Activated CD8-positive, alpha-beta memory T cell treated with anti-CD3 and anti-CD28 coated beads for 4 hours (primary cell): ENCODE measurements at regions not wholly inside any gene's neighbourhood (a gene's known extent, or its start where the extent isn't known, plus 50 kb on each side); places are given as distances from the start of the nearest gene placed in this dataset.

ENCODE experiments used
- DNase-seq, 2 donors: peaks; one replicate each; pipeline ENCODE4 v3.0.0-alpha.2; 2020; ENCODE audit warnings: low read depth in 2 of 2

DNA sequence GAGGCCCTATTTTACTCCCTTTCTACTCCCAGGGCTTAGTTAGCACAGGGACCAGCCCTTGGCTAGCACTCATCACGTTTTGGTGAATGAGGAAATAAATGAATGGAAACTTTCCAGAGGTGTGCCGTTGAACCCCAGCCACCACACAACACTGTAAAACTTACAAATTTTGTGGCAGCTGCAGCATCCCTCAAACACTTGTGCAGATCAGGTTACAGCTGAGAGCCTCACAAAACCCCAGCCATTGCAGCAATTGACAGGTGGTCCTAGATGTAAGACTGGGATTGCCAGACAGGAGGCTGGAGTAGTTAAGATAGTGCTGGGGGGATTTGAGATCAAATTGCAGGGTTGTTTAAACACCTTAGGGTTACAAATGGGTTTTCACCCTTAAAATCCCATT is 482.2 kb upstream of the KIF2A start:
- DNase-seq: no peak

DNA sequence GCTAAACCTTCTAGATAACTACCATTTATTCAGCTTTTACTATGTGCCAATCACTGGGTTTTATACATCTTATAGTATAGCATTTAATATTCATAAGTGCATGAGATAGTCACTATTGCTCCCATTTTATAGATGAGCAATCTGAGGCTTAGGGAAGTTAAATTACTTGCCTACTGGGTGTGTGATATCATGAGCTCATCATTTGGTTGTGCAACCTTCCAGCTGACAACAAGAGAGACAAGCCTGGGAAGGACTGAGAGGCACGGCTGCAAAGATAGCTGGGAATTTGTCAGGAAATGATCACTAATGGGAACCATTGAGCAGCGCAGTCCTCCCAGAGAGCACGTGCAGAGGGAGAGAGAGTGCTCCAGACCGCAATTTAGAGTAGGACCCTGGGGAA is 481.6 kb upstream of the KIF2A start:
- DNase-seq: no peak

DNA sequence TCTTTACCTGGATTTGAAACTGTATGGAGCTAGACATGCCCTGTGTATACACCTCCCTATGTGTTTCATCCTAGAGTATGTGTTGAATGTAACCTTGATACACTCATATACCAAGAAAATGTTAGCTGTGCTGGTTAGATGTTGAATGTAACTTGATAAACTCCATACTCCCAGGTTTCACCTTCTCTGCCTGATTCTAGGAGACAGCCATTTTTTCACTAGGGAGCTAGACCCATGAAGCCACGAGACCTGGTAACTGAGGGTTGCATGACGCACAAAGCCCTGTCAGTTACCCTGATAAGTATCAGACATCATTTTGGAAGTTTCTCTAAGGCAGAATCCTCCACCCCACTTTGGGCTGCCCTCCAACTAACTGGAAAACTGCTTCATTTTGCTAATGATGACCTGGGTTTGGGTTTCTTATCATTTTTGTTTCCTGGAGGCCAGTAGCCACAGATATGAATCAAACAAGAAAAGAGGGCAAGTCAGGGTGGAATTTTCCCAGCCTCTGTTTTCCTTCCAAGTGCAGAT is 478.5 kb upstream of the KIF2A start:
- DNase-seq: no peak

DNA sequence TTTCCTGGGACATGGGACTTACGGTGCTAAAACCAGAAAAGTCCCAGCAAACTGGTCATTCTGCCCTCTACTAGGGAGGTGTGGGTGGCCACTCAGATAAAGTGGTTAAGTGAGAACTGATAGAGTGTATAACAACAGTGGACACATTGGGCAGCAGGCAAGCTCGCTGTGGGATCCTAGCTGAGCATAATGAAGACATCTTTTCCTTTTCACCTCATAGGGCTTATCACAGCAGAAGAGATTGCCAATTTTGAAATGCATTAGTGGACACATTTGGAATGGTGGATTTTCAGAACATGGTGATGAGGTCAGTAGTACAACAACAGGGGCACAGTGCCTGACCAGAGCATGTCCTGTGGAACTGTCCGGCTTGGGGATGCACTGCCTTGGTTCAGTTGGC is 477.1 kb upstream of the KIF2A start:
- DNase-seq: no peak

DNA sequence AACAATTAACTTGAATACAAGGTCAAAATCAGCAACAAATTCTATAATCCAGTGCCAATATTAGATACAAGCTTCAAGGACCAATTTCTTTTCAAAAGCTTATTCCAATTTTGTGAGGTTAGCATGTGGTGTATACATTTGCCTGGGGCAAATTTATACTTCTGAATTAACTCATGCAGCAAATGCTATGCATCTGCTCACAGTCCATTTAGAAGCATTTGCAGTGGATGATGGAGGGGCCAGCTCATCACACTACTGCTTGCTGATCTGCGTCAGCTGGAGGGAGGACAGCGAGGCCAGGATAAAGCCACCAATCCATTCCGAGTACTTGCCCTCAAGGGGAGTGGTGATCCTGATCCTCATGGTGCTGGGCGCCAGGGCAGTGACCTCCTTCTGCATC is 474.3 kb upstream of the KIF2A start:
- DNase-seq: no peak

DNA sequence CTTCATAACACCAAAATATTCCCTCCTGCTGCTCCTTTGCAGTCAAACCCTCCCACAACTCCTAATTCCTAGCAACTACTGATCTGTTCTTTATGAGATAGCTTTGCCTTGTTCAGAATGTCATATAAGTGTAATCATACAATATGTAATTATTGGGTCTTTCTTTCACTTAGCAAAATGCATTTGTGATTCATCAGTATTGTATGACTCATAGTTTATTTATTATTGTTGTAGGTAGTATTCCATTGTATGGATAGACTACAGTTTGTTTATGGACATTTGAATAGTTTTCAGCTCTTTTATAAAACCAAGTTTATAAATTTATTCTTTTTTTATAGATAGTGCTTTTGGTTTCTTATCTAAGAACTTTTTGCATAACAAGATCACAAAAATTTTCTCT is 468.2 kb upstream of the KIF2A start:
- no peak for DNase-seq

DNA sequence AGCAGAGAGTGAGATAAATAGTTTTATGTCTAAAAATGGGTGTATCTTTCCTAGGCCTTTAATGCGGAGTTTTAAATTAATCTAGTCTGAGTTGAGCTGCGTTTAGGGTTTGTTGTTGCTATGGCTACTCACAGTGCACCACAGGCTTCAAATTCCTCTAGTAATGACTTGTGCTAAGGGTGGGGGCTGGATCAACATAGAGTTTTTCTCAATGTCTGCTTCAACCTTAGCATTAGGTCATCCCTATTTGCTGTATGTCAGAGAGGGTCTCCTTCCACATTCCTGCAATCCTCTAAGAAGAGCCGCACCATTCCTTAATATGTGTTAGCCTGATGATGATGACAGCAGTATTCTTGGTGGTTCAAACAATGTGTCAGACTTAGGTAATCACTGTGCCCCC is 465.6 kb upstream of the KIF2A start:
- DNase-seq: no peak

DNA sequence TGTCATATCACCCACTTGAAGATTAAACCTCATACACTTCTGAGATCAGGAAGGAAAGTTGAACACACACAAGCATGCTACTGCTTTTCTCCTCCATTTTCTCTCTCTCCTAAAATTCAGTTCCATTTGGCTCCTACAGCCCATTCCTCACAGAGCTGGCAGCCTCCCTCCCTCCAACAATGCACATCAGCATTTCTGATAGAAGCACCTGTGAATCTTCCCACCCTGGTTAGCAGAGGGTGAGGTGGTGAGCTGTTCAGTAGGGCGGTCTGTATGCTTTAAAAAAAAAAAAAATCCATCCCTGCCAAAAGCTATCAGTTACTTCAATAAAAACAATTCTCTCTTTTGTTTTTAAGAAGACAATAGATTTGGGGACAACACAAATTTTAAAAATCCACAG is 463.2 kb upstream of the KIF2A start:
- DNase-seq: no peak

DNA sequence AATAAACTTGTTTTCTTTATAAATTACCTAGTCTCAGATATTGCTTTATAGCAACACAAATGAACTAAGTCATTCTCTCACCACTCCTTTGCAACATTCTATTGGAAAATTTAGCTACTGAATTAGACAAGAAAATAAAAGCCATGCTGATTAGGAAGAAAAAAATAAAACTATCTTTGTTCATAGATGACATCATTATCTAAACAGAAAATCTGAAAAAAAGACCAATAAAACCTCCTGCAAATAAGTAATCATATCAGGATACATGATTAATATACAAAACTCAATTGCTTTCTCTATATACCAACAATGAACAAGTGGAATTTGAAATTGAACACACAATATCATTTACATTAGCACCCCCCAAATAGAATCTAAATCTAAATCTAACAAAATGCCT is 455.3 kb upstream of the KIF2A start:
- DNase-seq: no peak

DNA sequence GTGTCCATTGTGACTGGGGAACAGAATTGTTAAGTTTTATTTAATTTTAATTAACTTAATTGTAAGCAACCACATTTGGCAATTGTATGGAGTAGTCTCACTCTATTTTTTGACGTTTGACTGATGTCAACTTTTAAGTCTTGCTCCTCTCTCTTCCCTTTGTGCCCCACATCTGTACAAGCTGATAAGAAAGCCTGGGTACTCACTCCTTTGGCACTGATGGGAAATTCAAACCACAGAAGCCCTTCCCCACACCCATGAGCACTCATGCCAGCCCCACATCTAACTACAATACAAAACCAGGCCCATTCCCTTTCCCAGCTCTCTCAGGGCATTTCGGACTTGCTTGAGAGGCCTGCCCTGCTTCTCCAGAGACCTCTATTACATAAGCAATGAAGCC is 451.5 kb upstream of the KIF2A start:
- no peak for DNase-seq

DNA sequence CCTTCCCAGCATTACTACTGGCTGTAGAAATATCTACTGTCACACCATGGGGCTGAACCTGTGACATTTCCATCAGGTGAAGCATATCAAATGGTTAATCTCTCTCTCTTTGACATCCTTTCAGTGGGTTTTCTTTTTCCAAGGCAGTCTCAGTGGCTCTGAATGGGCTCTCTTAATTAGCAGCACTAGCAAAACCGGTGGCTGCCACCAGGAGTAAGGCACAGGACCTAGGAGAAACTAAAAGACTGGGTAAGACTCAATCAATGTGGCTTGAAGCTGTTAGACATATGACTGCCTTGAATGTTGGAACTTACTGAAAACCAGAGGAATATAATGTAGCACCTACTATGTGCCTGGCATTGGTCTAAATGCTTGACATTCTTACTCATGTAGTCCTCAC is 445.0 kb upstream of the KIF2A start:
- DNase-seq: no peak

DNA sequence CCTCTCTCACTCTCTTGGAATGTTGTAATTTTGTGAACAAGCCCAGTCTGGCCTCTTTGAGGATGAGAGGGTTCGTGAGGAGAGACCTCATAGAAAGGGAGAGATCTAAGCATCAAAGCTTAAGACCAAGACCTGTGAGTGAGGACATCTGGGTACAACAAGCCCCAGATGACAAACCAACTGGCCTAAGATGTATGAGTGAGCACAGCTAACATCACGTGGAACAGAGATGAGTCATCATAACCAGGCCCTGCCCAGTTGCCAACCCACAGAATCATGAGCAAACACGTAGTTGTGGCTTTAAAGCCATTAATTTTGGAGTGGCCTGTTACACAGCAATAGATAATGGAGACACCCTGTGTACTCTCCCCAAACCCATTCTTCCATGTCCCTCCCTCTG is 439.1 kb upstream of the KIF2A start:
- DNase-seq: no peak

DNA sequence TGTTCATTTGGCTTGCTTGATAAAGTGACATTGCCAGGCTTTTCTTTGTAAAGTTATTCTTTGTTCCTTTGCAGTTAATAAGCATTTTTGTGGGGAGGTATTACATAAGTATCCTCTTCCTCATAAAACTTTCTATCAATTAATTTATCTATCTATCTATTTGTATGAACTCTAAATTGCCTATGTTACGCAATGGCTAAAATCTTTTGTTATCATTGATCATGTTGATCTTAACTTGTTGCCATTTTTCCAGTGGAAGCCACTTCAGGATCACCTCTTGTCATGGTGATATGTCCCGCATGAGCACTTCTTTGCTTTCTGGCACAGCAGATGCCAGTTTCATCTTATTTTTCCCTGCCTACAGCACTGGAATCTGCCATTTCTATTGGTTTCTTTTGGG is 436.7 kb upstream of the KIF2A start:
- DNase-seq: no peak

DNA sequence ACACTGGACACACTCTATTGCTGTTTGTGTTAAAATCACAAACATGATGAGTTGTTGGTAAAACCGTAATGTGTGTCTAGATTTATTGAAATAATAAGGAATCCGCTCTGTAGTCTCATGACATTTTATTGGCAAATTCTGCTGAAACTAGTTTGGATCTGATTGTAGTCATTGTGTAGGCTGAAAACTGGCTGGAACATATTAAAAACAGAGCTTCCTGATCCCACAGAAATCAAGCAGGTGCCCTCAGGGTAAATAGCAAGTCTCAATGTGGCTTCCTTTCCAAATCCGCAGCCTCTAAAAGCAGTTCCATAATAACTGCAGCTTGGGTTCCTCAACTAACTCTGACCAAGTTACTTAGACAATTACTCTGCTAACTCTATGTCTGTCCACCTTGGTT is 427.5 kb upstream of the KIF2A start:
- no peak for DNase-seq

DNA sequence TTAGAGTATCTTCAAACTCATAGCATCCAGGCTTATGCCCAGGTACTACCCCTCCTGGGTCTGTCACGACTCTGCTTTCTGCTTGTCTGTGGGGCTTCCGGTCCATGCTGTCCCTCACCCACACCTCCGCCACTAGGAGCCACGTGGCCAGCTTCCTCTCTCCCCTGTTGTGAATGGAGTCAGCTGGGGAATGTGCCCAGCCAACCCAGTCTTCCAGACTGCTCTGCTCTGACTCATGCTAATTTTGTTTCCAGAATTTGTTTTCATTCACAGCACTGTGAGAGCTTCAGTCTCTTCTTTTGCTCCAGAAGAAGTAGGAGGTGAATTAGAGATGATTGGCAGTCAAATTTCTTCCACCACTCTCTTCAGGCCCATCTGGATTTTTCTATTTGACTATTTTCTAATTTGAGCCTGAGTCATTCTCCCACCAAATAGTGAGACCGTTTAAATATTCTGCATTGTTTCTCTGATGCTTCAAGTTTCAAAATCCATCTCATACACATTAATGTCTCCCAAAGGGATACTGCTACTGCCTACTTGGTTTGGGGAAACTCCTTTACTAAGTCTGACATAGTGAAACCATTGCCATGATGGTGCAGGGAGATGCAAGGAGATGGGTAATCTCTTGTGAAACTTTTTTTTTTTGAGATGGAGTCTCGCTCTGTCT is 424.1 kb upstream of the KIF2A start:
- DNase-seq: no peak

DNA sequence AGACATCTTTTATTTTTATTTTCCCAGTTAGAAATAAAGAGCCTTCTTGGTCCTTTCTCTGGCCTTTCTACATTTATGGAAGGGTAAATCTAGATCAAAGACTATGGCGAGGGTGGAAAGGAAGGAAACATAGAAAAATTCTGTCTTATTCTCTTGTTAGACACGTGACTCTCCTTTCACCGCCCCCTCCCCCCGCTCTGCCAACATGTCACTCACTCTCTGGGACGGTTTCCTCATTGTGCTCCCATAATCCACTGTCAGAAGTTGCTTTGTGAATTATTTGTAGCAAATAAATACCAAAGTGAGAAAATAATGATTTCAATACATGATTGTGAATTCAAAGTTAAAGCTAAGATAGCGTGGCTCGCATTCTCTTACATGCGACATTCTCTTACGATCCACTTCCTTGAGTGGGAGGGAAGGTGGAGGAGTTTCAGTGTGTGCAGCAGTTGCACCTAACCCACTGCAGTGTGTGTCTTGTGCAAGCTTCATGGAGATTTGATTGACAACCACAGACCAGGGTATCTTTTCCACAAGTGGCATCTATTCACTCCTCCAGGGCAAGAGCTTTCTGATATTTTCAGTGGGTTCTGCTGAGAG is 423.0 kb upstream of the KIF2A start:
- DNase-seq: no peak

DNA sequence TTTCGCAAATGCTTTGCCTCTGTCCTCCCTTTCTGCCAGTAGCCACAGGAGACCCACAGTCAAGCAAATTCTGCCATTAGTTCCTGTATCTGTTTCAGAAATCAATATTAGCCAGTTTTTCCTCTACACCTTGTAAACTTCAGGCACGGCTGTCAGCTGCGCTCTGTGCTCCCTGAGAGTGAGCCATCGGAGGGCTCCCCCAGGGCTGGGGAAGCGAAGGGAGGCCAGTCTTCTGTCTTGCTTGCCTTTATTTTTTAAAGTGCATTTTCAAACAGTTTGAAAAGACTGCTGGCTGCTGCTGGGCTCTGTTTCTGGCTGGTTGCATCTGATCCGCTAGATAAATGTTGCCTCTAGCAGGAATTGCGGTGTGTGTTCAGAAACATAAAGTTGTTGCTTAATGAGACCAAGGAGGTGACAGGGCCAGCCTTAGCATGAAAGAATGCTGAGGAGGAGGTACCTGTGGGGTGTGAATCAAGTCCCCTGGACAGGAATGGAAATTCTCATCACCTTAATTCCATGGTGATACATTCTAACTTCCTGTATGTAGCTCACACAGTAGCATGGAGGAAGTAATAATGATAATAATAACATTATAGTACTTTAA is 421.7 kb upstream of the KIF2A start:
- no peak for DNase-seq

DNA sequence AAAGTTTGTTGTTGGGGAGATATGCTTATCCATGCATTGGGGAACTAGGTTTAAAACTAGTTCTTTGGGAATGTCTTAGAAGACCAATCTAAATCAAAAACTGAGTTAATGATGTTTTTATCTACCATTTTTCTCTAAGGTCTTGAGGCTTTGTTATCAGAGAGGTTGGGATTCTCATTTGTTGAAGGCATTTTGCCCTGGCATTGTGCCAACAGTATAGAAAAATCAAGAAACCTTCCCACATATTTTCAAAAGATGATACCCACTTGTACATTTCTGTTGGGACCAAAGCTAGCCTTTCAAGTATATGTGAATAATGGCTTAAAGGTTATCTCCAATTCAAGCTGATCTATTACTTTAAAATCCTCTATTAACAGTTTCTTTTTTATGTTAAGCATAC is 419.8 kb upstream of the KIF2A start:
- DNase-seq: no peak

DNA sequence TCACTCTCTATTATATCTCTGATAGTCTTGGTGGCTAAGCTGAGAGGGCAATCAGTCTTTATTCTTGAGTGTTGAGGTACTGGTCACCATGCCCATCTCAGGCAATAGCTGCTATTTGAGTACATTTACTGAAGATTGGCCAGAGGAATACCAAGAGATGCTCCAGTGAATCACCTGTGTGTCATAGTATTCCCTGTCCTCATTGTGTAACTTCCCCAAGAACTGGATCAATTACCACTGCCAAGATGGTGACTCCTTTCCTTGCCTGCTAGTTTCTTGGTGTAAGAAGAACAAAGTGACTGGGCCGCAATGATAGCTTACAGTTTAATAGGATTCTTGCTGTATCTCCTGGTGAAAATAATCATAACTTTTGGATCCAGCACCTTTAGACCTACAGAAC is 418.7 kb upstream of the KIF2A start:
- no peak for DNase-seq

DNA sequence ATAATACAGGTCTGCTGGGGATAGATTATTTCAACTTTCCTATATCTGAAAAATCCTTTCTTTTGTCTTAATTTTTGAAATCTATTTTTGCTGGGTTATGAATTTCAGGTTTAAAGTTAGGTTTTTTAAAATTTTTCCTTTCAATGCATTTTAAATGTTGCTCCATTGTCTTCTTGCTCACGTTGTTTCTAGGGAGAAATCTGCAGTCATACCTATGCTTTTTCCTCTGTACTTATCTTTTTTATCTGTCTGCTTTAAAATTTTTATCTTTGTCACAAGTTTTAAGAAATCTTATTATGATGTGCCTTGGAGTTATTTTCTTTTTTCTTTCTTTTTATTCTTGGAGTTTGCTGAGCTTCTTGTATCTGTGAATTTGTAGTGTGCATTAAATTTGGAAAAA is 412.0 kb upstream of the KIF2A start:
- no peak for DNase-seq

DNA sequence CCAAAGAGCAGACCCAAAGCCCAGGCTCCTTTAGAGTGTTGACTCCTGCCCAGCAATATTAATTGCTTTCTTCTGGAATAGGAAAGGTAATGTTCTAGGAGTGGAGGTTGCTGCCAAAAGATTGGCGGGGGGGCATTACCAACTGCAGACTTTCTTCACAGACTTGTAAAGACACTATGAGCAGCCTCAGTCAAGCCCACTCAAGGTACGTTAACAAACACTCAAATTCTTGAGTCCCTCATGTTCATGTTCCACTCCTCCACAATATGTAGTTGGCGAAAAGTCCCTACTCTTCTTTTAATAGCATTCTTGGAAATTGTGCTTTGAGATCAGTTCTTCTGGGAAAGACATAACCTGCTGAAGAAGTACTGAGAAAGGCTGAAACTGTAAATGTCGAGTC is 409.2 kb upstream of the KIF2A start:
- DNase-seq: no peak

DNA sequence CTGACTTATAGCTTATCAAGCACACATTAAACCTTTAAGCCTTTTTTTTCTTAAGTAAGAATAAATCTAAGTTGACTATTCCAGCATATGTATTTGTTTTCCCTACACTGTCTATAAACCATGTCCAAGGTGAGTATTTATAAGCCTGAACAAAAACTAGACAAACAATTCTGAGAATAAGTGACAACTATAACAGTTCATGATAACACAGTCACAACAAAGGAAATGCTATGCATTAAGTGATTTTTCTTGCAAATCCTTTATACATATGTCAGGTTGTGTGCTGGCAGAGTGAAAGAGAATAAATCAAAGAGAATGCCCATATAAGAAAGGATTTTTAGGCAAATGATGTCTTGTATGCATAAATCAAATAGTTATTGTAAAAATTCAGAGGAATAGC is 408.8 kb upstream of the KIF2A start:
- no peak for DNase-seq

DNA sequence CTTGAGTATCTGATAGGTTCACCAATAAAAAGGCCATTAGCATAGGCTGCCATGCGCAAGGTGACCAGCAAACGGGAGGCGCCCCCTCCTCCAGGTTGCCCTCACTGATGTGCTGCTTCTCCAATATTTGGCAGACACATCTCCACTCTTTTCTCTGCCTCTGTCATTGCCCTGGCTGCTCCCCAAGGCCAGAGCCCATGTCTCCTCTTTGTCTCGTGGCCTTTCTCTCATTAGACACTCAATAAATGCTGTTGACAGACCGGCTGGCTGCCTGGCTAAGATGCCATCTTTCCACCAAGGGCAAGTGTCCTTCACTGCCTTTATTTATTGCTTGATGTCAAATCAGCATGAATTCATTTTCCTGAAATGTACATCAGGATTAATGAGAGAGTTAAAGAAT is 404.0 kb upstream of the KIF2A start:
- DNase-seq: no peak

DNA sequence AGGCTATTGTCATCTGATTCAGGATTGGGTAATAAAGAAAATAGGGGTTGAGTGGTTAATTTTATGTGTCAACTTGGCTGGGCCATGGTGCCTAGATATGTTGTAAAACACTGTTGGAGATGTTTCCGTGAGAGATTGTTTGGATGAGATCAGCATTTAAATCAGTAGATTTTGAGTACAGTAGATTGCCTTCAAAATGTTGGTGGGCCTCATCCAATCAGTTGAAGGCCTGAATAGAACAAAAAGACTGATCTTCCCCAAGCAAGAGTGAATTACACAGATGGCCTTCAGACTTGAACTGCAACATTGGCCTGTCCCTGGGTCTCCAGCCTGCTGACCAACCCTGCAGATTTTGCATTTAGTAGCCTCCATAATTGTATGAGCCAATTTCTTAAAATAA is 401.3 kb upstream of the KIF2A start:
- DNase-seq: no peak
